Gastroesophageal sphincter (tissue), 4 donors: ENCODE measurements at regions not wholly inside any gene's neighbourhood (a gene's known extent, or its start where the extent isn't known, plus 50 kb on each side); places are given as distances from the start of the nearest gene placed in this dataset.
"Not testable (repeated sequence)": the region's sequence is repeated elsewhere in the genome, so short reads cannot be mapped to it uniquely, and the experiment has no call there.

Experiments used
- ATAC-seq: fragments of 150-250 bp; one replicate; pipeline ENCODE4 v1.9.1; 2016; ENCODE audit warnings: mild to moderate bottlenecking, moderate library complexity
- H3K27ac ChIP-seq, 4 donors: fragments of 200-600 bp; sonication (generic) in 3 of 4; 1 replicate in 3 of 4; 2 replicates in 1 of 4; pipeline ENCODE4 v1.5.1; 2016 to 2019
- H3K27me3 ChIP-seq: fragments of 200-600 bp; sonication (generic); one replicate; pipeline ENCODE4 v1.5.1; 2019
- H3K36me3 ChIP-seq, 2 donors: fragments of 200-600 bp; sonication (generic); one replicate each; pipeline ENCODE4 v1.5.1; 2019; ENCODE audit warnings: control low read depth in 1 of 2
- H3K4me1 ChIP-seq, 3 donors: fragments of 200-600 bp; sonication (generic); 1 replicate in 2 of 3; 2 replicates in 1 of 3; pipeline ENCODE4 v1.5.1; 2016 to 2019; ENCODE audit warnings: control low read depth in 2 of 3
- H3K4me3 ChIP-seq, 2 donors: fragments of 200-600 bp; sonication (generic); one replicate each; pipeline ENCODE4 v1.5.1; 2019; ENCODE audit warnings: mild to moderate bottlenecking in 1 of 2, moderate library complexity in 1 of 2
- H3K9me3 ChIP-seq, 3 donors: fragments of 200-600 bp; sonication (generic); one replicate each; pipeline ENCODE4 v1.5.1; 2017 to 2019; ENCODE audit warnings: control low read depth in 2 of 3
- CTCF ChIP-seq, 4 experiments: fragments of 200-600 bp in 2 of 4; fragments of 450-650 bp in 2 of 4; sonication (generic) in 1 of 4; IDR thresholded peaks; one replicate each; pipeline ENCODE4 v1.5.1; 2017 to 2019; ENCODE audit warnings: antibody characterized with exemption in 4 of 4, mild to moderate bottlenecking in 2 of 4, moderate library complexity in 2 of 4
- EP300 ChIP-seq: sonication (generic); formaldehyde crosslinking; IDR thresholded peaks from one replicate; pipeline ENCODE4 v1.6.1; 2017; ENCODE audit warnings: antibody characterized with exemption, mild to moderate bottlenecking
- POLR2A ChIP-seq, 2 donors: fragments of 450-650 bp; IDR thresholded peaks; one replicate each; pipeline ENCODE4 v1.6.1; 2017; ENCODE audit warnings: antibody characterized with exemption in 2 of 2, mild to moderate bottlenecking in 2 of 2, moderate library complexity in 1 of 2
- POLR2AphosphoS5 ChIP-seq: sonication (generic); formaldehyde crosslinking; IDR thresholded peaks from one replicate; pipeline ENCODE4 v1.6.1; 2017; ENCODE audit warnings: antibody characterized with exemption
- WGBS, 2 donors: methylation state at CpG; one replicate each; pipeline ENCODE4 v1.1.5; 2018; ENCODE audit warnings: low coverage in 1 of 2; 5-methylcytosine and 5-hydroxymethylcytosine counted together

- no peak overlapping the region for H3K27ac ChIP-seq
- ATAC-seq = no peak
- H3K9me3 ChIP-seq = peaks cover 0 to 5% (median 0%) of the 10 kb centered on the region in 3 donors
- TF ChIP-seq POLR2A (IDR thresholded peaks at IDR 0.05) (no peak), CTCF (IDR thresholded peaks at IDR 0.05) (no peak), EP300 (no peak), POLR2AphosphoS5 (no peak)
- no peaks in the 10 kb centered on the region for H3K4me1 ChIP-seq
- WGBS, 2 donors = 41 to 63% methylated on average over 2 of the region's 2 CpGs
- no peak overlapping the region for H3K4me3 ChIP-seq
- H3K36me3 ChIP-seq = no peaks in the 10 kb centered on the region
- no peaks in the 10 kb centered on the region for H3K27me3 ChIP-seq
Measured at GRCh38 chr18:41642756-41643155, 312.3 kb upstream of the PIK3C3 start.

GRCh38 chr18:41639218-41639617 lies 315.8 kb upstream of the PIK3C3 start:
- no peaks in the 10 kb centered on the region for H3K9me3 ChIP-seq
- no peak overlapping the region for H3K4me3 ChIP-seq
- no peaks in the 10 kb centered on the region for H3K4me1 ChIP-seq
- TF ChIP-seq CTCF (IDR thresholded peaks at IDR 0.05) (no peak), EP300 (no peak), POLR2AphosphoS5 (no peak), POLR2A (IDR thresholded peaks at IDR 0.05) (no peak)
- H3K27me3 ChIP-seq = no peaks in the 10 kb centered on the region
- H3K27ac ChIP-seq = no peak overlapping the region
- ATAC-seq = no peak
- H3K36me3 ChIP-seq = no peaks in the 10 kb centered on the region

GRCh38 chr18:41631723-41632285 lies 323.2 kb upstream of the PIK3C3 start:
- 87% methylated on average over 6 of the region's 26 CpGs; no CpG with 5 or more reads in 1 of the 2 donors for WGBS, 2 donors
- not testable (repeated sequence) for H3K4me3 ChIP-seq, ATAC-seq

GRCh38 chr18:41630232-41630886 lies 324.7 kb upstream of the PIK3C3 start:
- no peak for ATAC-seq
- no peaks in the 10 kb centered on the region for H3K27me3 ChIP-seq
- H3K36me3 ChIP-seq = no peaks in the 10 kb centered on the region
- no peaks in the 10 kb centered on the region for H3K9me3 ChIP-seq
- H3K4me1 ChIP-seq = no peaks in the 10 kb centered on the region
- H3K4me3 ChIP-seq = no peak overlapping the region
- no peak for TF ChIP-seq POLR2A (IDR thresholded peaks at IDR 0.05)
- no peak overlapping the region for H3K27ac ChIP-seq
- 86 to 93% methylated on average over 8 of the region's 8 CpGs for WGBS, 2 donors

More at GRCh38 chr18:41631723-41632285, 323.2 kb upstream of the PIK3C3 start:
- not testable (repeated sequence) for H3K27me3 ChIP-seq, H3K9me3 ChIP-seq, H3K36me3 ChIP-seq, H3K27ac ChIP-seq, H3K4me1 ChIP-seq

GRCh38 chr18:41624460-41624859 lies 330.6 kb upstream of the PIK3C3 start:
- ATAC-seq = no peak
- Histone ChIP-seq H3K4me1 (no peaks in the 10 kb centered on the region), H3K27me3 (no peaks in the 10 kb centered on the region)

More at GRCh38 chr18:41624460-41624859, 330.6 kb upstream of the PIK3C3 start:
- H3K27ac ChIP-seq = no peak overlapping the region
- H3K4me3 ChIP-seq = no peak overlapping the region
- no peaks in the 10 kb centered on the region for H3K36me3 ChIP-seq
- no peaks in the 10 kb centered on the region for H3K9me3 ChIP-seq
- 81 to 90% methylated on average over 3 of the region's 3 CpGs for WGBS, 2 donors
- no peak for TF ChIP-seq EP300
- TF ChIP-seq POLR2A (IDR thresholded peaks at IDR 0.05) = no peak
- TF ChIP-seq CTCF (IDR thresholded peaks at IDR 0.05) = no peak
- no peak for TF ChIP-seq POLR2AphosphoS5
